HL-60/S4 (cell line): ENCODE measurements at regions not wholly inside any gene's neighbourhood (a gene's known extent, or its start where the extent isn't known, plus 50 kb on each side); places are given as distances from the start of the nearest gene placed in this dataset.

Source experiments
- in situ Hi-C: fragments of 300-500 bp; cut with MboI; formaldehyde crosslinking; loops from 2 replicates; pipeline ENCODE4 v1.14.3; 2022; ENCODE audit warnings: low sequenced_read_pairs

GRCh38 chr2:217662984-217663602, 339.7 kb downstream of the TNS1 start:
- in situ Hi-C loops, result no loop called here

- in situ Hi-C loops, result no loop called here
These were observed 341.4 kb downstream of the TNS1 start for GRCh38 chr2:217661378-217661777.

GRCh38 chr2:217660423-217660822, 342.4 kb downstream of the TNS1 start:
- in situ Hi-C loops, result no loop called here

- in situ Hi-C loops, result no loop called here
These were observed 344.0 kb downstream of the TNS1 start for GRCh38 chr2:217658806-217659205.

GRCh38 chr2:217657252-217657651, 345.5 kb downstream of the TNS1 start:
- in situ Hi-C loops, result no loop called here

GRCh38 chr2:217656316-217656715, 346.5 kb downstream of the TNS1 start:
- in situ Hi-C loops, result no loop called here

- in situ Hi-C loops, result no loop called here
These were observed 347.1 kb downstream of the TNS1 start for GRCh38 chr2:217655651-217656050.

- in situ Hi-C loops, result no loop called here
These were observed 348.6 kb downstream of the TNS1 start for GRCh38 chr2:217654168-217654567.

GRCh38 chr2:217652761-217653639, 349.8 kb downstream of the TNS1 start:
- in situ Hi-C loops, result no loop called here

GRCh38 chr2:217650716-217651360, 352.0 kb downstream of the TNS1 start:
- in situ Hi-C loops, result no loop called here

GRCh38 chr2:217650229-217650628, 352.6 kb downstream of the TNS1 start:
- in situ Hi-C loops, result no loop called here

- in situ Hi-C loops, result no loop called here
These were observed 354.9 kb downstream of the TNS1 start for GRCh38 chr2:217647925-217648324.

GRCh38 chr2:217647226-217647625, 355.6 kb downstream of the TNS1 start:
- in situ Hi-C loops, result no loop called here

GRCh38 chr2:217645896-217646295, 356.9 kb downstream of the TNS1 start:
- in situ Hi-C loops, result no loop called here

GRCh38 chr2:217643789-217644301, 358.9 kb downstream of the TNS1 start:
- in situ Hi-C loops, result no loop called here

GRCh38 chr2:217642944-217643343, 359.9 kb downstream of the TNS1 start:
- in situ Hi-C loops, result no loop called here

- in situ Hi-C loops, result no loop called here
These were observed 360.8 kb downstream of the TNS1 start for GRCh38 chr2:217641960-217642359.

GRCh38 chr2:217639481-217639880, 363.3 kb downstream of the TNS1 start:
- in situ Hi-C loops, result no loop called here

GRCh38 chr2:217638533-217638932, 364.3 kb downstream of the TNS1 start:
- in situ Hi-C loops, result no loop called here

- in situ Hi-C loops, result no loop called here
These were observed 364.8 kb downstream of the TNS1 start for GRCh38 chr2:217638031-217638430.

- in situ Hi-C loops, result no loop called here
These were observed 365.7 kb downstream of the TNS1 start for GRCh38 chr2:217636991-217637561.
